HG03520 (cell line): ENCODE measurements at regions not wholly inside any gene's neighbourhood (a gene's known extent, or its start where the extent isn't known, plus 50 kb on each side); places are given as distances from the start of the nearest gene placed in this dataset.
"Not testable (repeated sequence)": the region's sequence is repeated elsewhere in the genome, so short reads cannot be mapped to it uniquely, and the experiment has no call there.

Experiments
- ATAC-seq: cut with Tn5 transposase; IDR thresholded peaks from one replicate; pipeline ENCODE4 v1.9.1; 2021; ENCODE audit warnings: mild to moderate bottlenecking, moderate library complexity; ENCODE audit not compliant: unreplicated experiment

GRCh38 chr7:149569025-149569725, 71.6 kb upstream of the ZNF746 start:
- no peak for ATAC-seq

- no peak for ATAC-seq
These were observed 70.6 kb upstream of the ZNF746 start for GRCh38 chr7:149568218-149568617.

- no peak for ATAC-seq
These were observed 68.5 kb upstream of the ZNF746 start for GRCh38 chr7:149566103-149566502.

GRCh38 chr7:149565096-149565382, 67.4 kb upstream of the ZNF746 start:
- no peak for ATAC-seq

DNA sequence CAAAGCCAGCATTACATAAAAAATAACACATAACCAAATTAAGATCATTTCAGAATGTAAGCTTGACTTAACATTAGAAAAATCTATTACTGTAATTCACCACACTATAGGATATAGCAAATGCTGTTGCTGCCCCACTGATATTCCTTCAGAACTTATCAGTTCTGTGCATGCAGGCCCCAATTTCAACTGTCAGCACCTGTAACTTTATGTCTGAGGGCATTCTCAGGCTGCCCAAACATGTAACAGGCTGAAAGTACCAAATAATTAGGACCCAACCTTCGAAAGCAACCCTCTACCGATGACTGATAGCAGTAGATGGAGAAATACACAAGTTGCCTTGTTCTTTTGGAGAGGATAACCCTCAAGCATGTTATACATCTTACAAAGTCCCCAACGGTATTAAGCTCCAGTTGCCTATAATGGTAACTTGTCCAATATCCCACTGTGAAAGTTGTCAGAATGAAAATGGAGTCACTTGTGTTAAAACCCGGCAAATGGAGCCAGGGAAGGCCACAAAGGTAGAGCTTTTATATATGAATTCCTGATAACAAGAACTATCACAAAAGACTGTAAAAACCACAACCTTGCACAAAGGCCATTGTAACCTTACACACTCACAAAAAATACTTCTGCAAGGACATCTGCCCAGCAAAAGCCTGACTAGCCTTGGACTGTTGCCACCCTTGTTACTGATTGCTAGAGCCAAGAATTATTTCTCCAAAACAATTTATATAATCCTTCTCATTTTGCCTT, 66.9 kb upstream of the ZNF746 start:
- no peak for ATAC-seq

DNA sequence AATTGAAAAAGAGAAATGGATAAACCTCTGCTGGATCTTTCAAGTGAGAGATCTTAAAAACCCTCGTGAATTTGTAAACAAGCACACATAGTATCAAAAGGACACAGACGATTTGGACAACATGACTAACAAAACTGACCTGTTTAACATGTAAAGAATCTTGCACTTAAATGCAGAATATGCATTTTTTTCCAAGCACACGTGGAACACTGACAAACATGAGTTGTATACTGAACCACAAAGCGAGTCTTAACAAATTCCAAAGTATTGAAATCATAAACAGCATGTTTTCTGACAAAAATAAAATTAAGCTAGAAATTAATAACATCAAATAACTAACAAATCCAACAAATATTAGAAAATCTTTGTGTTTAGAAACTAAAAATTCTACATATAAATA, 65.0 kb upstream of the ZNF746 start:
- no peak for ATAC-seq

DNA sequence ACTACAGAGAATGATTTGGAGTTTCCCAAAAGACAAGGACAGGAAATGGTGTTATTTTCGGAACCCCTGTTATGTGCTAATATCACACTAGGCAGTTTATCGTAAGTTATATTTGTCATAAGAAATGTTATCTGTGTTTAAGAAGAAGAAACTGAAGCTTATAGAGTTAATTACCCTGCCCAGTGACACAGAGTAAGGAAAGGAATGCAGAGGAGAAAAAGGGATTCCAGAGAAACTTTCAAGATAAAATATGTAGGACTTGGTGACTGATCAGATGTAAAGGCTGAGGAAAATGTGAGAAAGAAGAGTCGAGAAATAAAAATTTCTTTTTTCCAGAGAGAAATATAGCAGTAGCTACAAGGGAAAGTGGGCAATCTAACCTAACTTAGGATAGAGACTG, 63.5 kb upstream of the ZNF746 start:
- no peak for ATAC-seq

DNA sequence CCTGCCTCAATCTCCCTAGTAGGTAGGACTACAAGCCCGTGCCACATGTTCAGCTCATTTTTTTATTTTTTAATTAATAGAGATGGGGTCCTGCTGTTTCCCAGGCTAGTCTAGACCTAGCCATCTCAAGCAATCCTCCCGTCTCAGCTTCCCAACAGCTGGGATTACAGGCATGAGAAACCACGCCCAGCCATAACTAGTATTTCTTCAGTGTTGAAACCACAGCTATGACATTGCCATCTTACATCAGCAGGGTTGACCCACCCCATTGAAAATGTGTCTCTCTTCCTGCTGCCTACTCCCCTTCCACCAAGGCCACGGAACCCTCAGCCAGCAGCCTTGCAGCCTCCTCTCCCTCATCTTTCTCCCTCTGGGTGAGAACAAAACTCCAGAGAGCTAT, 62.1 kb upstream of the ZNF746 start:
- ATAC-seq = no peak

- no peak for ATAC-seq
These were observed 60.7 kb upstream of the ZNF746 start for GRCh38 chr7:149558149-149558861.

GRCh38 chr7:149556525-149556924, 58.9 kb upstream of the ZNF746 start:
- ATAC-seq = not testable (repeated sequence)

GRCh38 chr7:149554821-149555220, 57.2 kb upstream of the ZNF746 start:
- ATAC-seq = not testable (repeated sequence)

DNA sequence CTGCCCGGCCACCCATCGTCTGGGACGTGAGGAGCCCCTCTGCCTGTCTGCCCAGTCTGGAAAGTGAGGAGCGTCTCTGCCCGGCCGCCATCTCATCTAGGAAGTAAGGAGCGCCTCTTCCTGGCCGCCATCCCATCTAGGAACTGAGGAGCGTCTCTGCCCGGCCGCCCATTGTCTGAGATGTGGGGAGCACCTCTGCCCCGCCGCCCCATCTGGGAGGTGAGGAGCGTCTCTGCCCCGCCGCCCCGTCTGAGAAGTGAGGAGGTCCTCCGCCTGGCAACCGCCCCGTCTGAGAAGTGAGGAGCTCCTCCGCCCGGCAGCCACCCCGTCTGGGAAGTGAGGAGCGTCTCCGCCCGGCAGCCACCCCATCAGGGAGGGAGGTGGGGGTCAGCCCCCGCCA, 56.4 kb upstream of the ZNF746 start:
- ATAC-seq = not testable (repeated sequence)

- ATAC-seq = no peak
These were observed 55.2 kb upstream of the ZNF746 start for GRCh38 chr7:149552799-149553198.
